Neural crest cell (in vitro differentiated cells): ENCODE measurements at regions not wholly inside any gene's neighbourhood (a gene's known extent, or its start where the extent isn't known, plus 50 kb on each side); places are given as distances from the start of the nearest gene placed in this dataset.

Source experiments
- DNase-seq: peaks from one replicate; pipeline ENCODE4 v3.0.0; 2021; ENCODE audit warnings: low read depth, mixed read lengths, low spot score
- H3K27ac Mint-ChIP-seq: one replicate; pipeline ENCODE4 v1.8.0; 2021; ENCODE audit warnings: mild to moderate bottlenecking, mixed read lengths; ENCODE audit not compliant: unreplicated experiment
- H3K27me3 Mint-ChIP-seq: 2 replicates; pipeline ENCODE4 v1.8.0; 2021; ENCODE audit warnings: low read depth, mild to moderate bottlenecking, mixed read lengths
- H3K36me3 Mint-ChIP-seq: 2 replicates; pipeline ENCODE4 v1.8.0; 2021; ENCODE audit warnings: low read depth, mild to moderate bottlenecking, mixed read lengths
- H3K4me1 Mint-ChIP-seq: 2 replicates; pipeline ENCODE4 v1.8.0; 2021; ENCODE audit warnings: mixed read lengths
- H3K4me3 Mint-ChIP-seq: one replicate; pipeline ENCODE4 v1.8.0; 2021; ENCODE audit warnings: mild to moderate bottlenecking, mixed read lengths
- H3K9me3 Mint-ChIP-seq: 2 replicates; pipeline ENCODE4 v1.8.0; 2021; ENCODE audit warnings: mixed read lengths
- TF ChIP-seq, protein P1 (sequence below): fragments of 200-600 bp; sonication (generic); conservative IDR thresholded peaks from 2 replicates; pipeline ENCODE4 v1.5.0; 2021; ENCODE audit warnings: antibody characterized with exemption, mild to moderate bottlenecking

GRCh38 chr15:70383856-70384255 is 286.1 kb upstream of the TLE3 start:
- peaks cover 12% of the 10 kb centered on the region for H3K4me1 Mint-ChIP-seq
- TF ChIP-seq, protein P1, sequence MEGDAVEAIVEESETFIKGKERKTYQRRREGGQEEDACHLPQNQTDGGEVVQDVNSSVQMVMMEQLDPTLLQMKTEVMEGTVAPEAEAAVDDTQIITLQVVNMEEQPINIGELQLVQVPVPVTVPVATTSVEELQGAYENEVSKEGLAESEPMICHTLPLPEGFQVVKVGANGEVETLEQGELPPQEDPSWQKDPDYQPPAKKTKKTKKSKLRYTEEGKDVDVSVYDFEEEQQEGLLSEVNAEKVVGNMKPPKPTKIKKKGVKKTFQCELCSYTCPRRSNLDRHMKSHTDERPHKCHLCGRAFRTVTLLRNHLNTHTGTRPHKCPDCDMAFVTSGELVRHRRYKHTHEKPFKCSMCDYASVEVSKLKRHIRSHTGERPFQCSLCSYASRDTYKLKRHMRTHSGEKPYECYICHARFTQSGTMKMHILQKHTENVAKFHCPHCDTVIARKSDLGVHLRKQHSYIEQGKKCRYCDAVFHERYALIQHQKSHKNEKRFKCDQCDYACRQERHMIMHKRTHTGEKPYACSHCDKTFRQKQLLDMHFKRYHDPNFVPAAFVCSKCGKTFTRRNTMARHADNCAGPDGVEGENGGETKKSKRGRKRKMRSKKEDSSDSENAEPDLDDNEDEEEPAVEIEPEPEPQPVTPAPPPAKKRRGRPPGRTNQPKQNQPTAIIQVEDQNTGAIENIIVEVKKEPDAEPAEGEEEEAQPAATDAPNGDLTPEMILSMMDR: no peak
- H3K4me3 Mint-ChIP-seq: no peak overlapping the region
- H3K27me3 Mint-ChIP-seq: no peaks in the 10 kb centered on the region
- no peaks in the 10 kb centered on the region for H3K9me3 Mint-ChIP-seq
- H3K27ac Mint-ChIP-seq: no peak overlapping the region
- no peak for DNase-seq
- H3K36me3 Mint-ChIP-seq: no peaks in the 10 kb centered on the region

DNA sequence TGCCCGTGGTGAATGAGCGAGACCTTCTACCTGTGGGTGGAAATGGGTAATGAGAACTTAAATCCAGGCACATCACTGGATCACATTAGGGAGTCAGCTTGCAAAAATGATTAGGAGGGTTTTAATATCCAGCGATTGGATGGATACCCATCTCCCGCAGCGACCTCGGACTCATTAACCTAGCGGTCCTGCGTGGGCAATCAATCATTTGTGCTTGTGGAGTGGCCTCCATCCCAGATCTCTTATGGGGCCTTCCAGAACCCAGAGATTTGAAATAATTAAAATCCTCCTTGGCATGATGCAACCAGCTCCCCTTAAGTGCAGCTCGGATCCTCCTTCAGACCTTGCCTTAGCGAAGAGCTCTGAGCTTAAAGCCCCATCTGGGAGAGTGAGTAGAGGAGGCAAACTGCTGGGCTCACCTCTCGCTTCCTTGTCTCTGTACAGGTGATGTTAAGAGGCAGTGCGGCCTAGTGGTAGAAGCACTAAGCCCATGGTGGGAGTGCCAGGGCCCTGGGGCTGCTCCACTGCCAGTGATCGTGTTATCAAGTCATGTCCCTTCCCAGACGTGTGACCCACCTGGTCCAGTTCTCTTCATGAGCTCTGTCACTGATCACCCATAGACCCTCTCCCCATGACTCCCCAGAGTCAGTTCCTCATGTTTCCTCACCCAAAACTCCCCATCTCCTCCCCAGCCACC is 285.2 kb upstream of the TLE3 start:
- no peaks in the 10 kb centered on the region for H3K36me3 Mint-ChIP-seq
- H3K27ac Mint-ChIP-seq: no peak overlapping the region
- DNase-seq: no peak
- H3K27me3 Mint-ChIP-seq: peaks cover 2% of the 10 kb centered on the region
- peaks cover 12% of the 10 kb centered on the region for H3K4me1 Mint-ChIP-seq
- no peak overlapping the region for H3K4me3 Mint-ChIP-seq
- no peaks in the 10 kb centered on the region for H3K9me3 Mint-ChIP-seq
- TF ChIP-seq, protein P1: no peak

DNA sequence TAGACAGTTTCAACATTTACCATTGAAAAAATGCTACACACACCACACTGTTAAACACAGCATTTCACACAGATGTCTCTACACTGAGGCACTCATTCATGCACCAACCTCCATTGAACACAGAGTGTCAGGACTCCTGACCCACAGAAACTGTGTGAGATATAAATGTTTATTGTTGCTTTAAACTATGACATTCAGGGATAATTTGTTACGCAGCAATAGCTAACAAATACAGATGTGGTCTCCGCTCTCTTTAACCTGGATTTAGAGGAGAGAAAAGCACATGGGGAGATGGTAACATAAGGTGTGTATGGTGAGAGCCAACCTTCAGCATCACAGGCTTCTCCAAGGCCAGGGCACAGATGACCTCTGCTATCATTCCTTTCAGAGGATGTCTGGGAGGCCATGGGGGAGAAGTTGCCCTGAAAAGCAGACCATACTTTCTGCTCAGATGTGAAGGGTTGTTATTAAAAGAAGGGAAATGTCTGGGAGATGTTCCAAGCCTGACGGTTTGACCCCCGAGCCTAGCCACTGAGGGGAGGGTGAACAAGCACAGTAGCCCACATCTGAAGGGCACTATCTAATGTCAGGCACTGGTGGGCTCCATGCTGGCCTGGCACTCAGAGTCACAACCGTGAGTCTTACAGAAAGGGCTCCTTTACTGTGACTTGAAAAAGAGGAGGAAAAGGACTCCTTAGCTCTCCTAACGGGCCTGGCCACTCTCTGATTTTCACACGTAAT is 284.5 kb upstream of the TLE3 start:
- Mint-ChIP-seq H3K27me3 (peaks cover 9% of the 10 kb centered on the region), H3K27ac (no peak overlapping the region), H3K4me1 (peaks cover 12% of the 10 kb centered on the region), H3K4me3 (no peak overlapping the region), H3K36me3 (no peaks in the 10 kb centered on the region), H3K9me3 (no peaks in the 10 kb centered on the region)
- no peak for DNase-seq
- TF ChIP-seq, protein P1: no peak

- Mint-ChIP-seq H3K9me3 (no peaks in the 10 kb centered on the region), H3K27ac (peak overlapping the region; percentile 83), H3K4me3 (no peak overlapping the region), H3K36me3 (no peaks in the 10 kb centered on the region), H3K4me1 (peaks cover 16% of the 10 kb centered on the region), H3K27me3 (peaks cover 28% of the 10 kb centered on the region)
- no peak for DNase-seq
- TF ChIP-seq, protein P1: no peak
Measured at GRCh38 chr15:70379938-70380883, 282.5 kb upstream of the TLE3 start.

- Mint-ChIP-seq H3K4me1 (peaks cover 13% of the 10 kb centered on the region), H3K36me3 (no peaks in the 10 kb centered on the region), H3K4me3 (no peak overlapping the region), H3K27me3 (peaks cover 37% of the 10 kb centered on the region), H3K9me3 (no peaks in the 10 kb centered on the region), H3K27ac (no peak overlapping the region)
- DNase-seq: no peak
- TF ChIP-seq, protein P1: no peak
Measured at GRCh38 chr15:70379134-70379533, 281.4 kb upstream of the TLE3 start.
